D721Med (cell line): ENCODE measurements at regions not wholly inside any gene's neighbourhood (a gene's known extent, or its start where the extent isn't known, plus 50 kb on each side); places are given as distances from the start of the nearest gene placed in this dataset.

ENCODE experiments used
- DNase-seq: peaks from one replicate; pipeline ENCODE4 v3.0.0; 2011; ENCODE audit warnings: low spot score; ENCODE audit not compliant: insufficient read length
- FAIRE-seq: peaks from 2 replicates; lab custom pipeline; 2011; peaks lifted over from hg19 to GRCh38; lab: Jason Lieb, UNC
- TF ChIP-seq, protein P1 (sequence below): IDR thresholded peaks from 2 replicates; pipeline ENCODE4 v1.5.1; 2012; ENCODE audit warnings: mild to moderate bottlenecking, control low read depth; ENCODE audit not compliant: insufficient read depth; ENCODE audit errors: missing control alignments

GRCh38 chr20:22652681-22653588 lies 68.6 kb upstream of the FOXA2 start:
- DNase-seq, result no peak
- TF ChIP-seq, protein P1, sequence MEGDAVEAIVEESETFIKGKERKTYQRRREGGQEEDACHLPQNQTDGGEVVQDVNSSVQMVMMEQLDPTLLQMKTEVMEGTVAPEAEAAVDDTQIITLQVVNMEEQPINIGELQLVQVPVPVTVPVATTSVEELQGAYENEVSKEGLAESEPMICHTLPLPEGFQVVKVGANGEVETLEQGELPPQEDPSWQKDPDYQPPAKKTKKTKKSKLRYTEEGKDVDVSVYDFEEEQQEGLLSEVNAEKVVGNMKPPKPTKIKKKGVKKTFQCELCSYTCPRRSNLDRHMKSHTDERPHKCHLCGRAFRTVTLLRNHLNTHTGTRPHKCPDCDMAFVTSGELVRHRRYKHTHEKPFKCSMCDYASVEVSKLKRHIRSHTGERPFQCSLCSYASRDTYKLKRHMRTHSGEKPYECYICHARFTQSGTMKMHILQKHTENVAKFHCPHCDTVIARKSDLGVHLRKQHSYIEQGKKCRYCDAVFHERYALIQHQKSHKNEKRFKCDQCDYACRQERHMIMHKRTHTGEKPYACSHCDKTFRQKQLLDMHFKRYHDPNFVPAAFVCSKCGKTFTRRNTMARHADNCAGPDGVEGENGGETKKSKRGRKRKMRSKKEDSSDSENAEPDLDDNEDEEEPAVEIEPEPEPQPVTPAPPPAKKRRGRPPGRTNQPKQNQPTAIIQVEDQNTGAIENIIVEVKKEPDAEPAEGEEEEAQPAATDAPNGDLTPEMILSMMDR, result no peak
- no peak for FAIRE-seq

- FAIRE-seq, result no peak
- TF ChIP-seq, protein P1, result no peak
- DNase-seq, result no peak
Observed at GRCh38 chr20:22653658-22654642, 69.6 kb upstream of the FOXA2 start.

GRCh38 chr20:22663528-22664025 lies 79.2 kb upstream of the FOXA2 start:
- no peak for DNase-seq
- TF ChIP-seq, protein P1, result no peak
- FAIRE-seq, result no peak

GRCh38 chr20:22667198-22667597 lies 82.8 kb upstream of the FOXA2 start:
- DNase-seq (no peak), FAIRE-seq (no peak)
- TF ChIP-seq, protein P1, result no peak

DNA sequence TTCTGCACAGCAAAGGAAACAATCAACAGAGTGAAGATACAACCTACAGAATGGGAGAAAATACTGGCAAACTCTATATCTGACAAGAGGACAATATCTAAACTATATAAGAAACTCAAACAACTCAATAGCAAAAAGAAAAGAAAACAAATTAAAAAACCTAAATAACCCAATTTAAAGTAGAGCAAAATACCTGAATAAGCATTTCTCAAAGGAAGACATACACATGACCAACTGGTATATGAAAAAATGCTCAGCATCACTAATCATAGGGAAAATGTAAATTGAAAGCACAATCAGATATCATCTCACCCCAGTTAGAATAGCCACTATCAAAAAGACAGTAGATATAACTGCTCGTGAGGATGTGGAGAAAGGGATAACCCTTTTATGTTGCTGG lies 87.8 kb upstream of the FOXA2 start:
- DNase-seq (no peak), FAIRE-seq (no peak)
- TF ChIP-seq, protein P1, result no peak

DNA sequence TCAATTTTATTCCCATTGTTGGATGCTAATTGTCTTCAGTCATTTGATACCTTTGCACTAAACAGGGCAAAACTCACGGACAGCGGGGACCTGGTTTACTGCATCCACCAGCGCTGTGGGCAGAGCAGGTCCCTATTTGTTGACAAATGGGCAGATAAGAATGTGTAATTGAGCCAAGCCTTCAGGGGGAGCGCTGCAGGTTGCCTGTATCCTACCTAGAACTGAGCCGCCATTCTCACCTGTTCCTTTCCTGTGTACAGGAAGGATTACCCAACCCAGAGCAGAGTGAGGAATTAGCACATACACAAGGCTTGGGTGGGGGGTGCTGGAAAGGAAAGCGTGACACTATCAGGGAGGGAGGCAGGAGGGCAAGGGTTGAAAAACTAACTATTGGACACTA lies 89.1 kb upstream of the FOXA2 start:
- TF ChIP-seq, protein P1, result no peak
- no peak for FAIRE-seq
- DNase-seq, result no peak
